ENCODE measurements at regions not wholly inside any gene's neighbourhood (a gene's known extent, or its start where the extent isn't known, plus 50 kb on each side); places are given as distances from the start of the nearest gene placed in this dataset.

GRCh38 chr5:68818870-68819269 is 274.9 kb upstream of the SLC30A5 start (continued):
- TF ChIP-seq MGA (IDR thresholded peaks at IDR 0.05): no peak
- no peak for TF ChIP-seq MAZ (CRISPR knock-in tag; conservative IDR thresholded peaks at IDR 0.05 in 1 of 2, IDR thresholded peaks at IDR 0.05 in 1 of 2)
- TF ChIP-seq PML (IDR thresholded peaks at IDR 0.05; ENCODE audit: low read length): no peak
- TF ChIP-seq ZFX (CRISPR knock-in tag; IDR thresholded peaks at IDR 0.05): no peak
- no peak for TF ChIP-seq PURB (CRISPR knock-in tag; IDR thresholded peaks at IDR 0.05; ENCODE audit: low read depth)
- no peak for TF ChIP-seq SRSF1 (IDR thresholded peaks at IDR 0.05; ENCODE audit: low read depth, low read length)
- TF ChIP-seq CUX1 (CRISPR knock-in tag; IDR thresholded peaks at IDR 0.05): no peak
- no peak for TF ChIP-seq ZFP91 (CRISPR knock-in tag; IDR thresholded peaks at IDR 0.05)
- TF ChIP-seq RBFOX2 (IDR thresholded peaks at IDR 0.05; ENCODE audit: low read depth, low read length): no peak

Data from K562 (cell line).